HEK293 (cell line): ENCODE measurements at regions not wholly inside any gene's neighbourhood (a gene's known extent, or its start where the extent isn't known, plus 50 kb on each side); places are given as distances from the start of the nearest gene placed in this dataset.

ENCODE experiments used
- CTCF ChIA-PET: fragments of 350-600 bp; formaldehyde crosslinking; extraction: SDS; loops from one replicate; lab custom pipeline; 2021; ENCODE audit warnings: antibody characterized with exemption; lab: Yijun Ruan, JAX
- POLR2A ChIA-PET: fragments of 300-600 bp; formaldehyde crosslinking; extraction: SDS; loops from one replicate; lab custom pipeline; 2020; ENCODE audit warnings: antibody characterized with exemption, inconsistent platforms; lab: Yijun Ruan, JAX
- H3K27ac ChIP-seq: fragments of 200-500 bp; sonication (Bioruptor generic); 2 replicates; pipeline ENCODE4 v1.5.1; 2014; ENCODE audit warnings: low read depth, low read length, control low read depth, inconsistent platforms; ENCODE audit errors: extremely low read depth
- H3K36me3 ChIP-seq, 2 experiments: fragments of 200-500 bp in 1 of 2; sonication (Bioruptor generic) in 1 of 2; 1 replicate in 1 of 2; 2 replicates in 1 of 2; pipeline ENCODE4 v1.5.1; 2014 to 2017; ENCODE audit warnings: inconsistent platforms in 2 of 2, low read length in 2 of 2; ENCODE audit not compliant: control insufficient read depth in 2 of 2, insufficient read depth in 1 of 2
- H3K4me1 ChIP-seq: fragments of 200-500 bp; sonication (Bioruptor generic); 2 replicates; pipeline ENCODE4 v1.5.1; 2014; ENCODE audit warnings: mild to moderate bottlenecking, low read length, inconsistent platforms; ENCODE audit not compliant: control insufficient read depth, insufficient read depth
- H3K4me3 ChIP-seq: 2 replicates; pipeline ENCODE4 v1.5.1; 2011; ENCODE audit warnings: low read depth, mild to moderate bottlenecking, control low read depth, low read length, moderate library complexity
- H3K9me3 ChIP-seq: fragments of 200-500 bp; sonication (Bioruptor generic); 2 replicates; pipeline ENCODE4 v1.5.1; 2014; ENCODE audit warnings: low read depth, low read length, inconsistent platforms; ENCODE audit not compliant: control insufficient read depth, insufficient read depth
- GLI2 ChIP-seq: fragments of 450-650 bp; formaldehyde crosslinking; IDR thresholded peaks from 2 replicates; pipeline ENCODE4; 2017; ENCODE audit warnings: missing biosample characterization, missing genetic modification characterization, low read depth, borderline replicate concordance
- KLF9 ChIP-seq: fragments of 450-650 bp; formaldehyde crosslinking; IDR thresholded peaks from 2 replicates; pipeline ENCODE4 v1.5.1; 2016; ENCODE audit warnings: missing biosample characterization, missing genetic modification characterization, low read depth
- ZNF112 ChIP-seq: fragments of 450-650 bp; formaldehyde crosslinking; IDR thresholded peaks from 2 replicates; pipeline ENCODE4 v1.5.0; 2017; ENCODE audit warnings: missing biosample characterization, missing genetic modification characterization
- ZNF114 ChIP-seq: fragments of 450-650 bp; formaldehyde crosslinking; IDR thresholded peaks from 2 replicates; pipeline ENCODE4 v1.5.0; 2017; ENCODE audit warnings: missing biosample characterization, missing genetic modification characterization
- ZNF274 ChIP-seq, 2 experiments: fragments of 200-500 bp in 1 of 2; fragments of 450-650 bp in 1 of 2; sonication (Bioruptor generic) in 1 of 2; formaldehyde crosslinking in 1 of 2; IDR thresholded peaks; 2 replicates each; pipeline versions ENCODE4 v1.5.1 to v1.6.1; 2014 to 2016; ENCODE audit warnings: borderline replicate concordance in 1 of 2, inconsistent platforms in 1 of 2, low read length in 1 of 2, missing biosample characterization in 1 of 2, missing genetic modification characterization in 1 of 2
- ZNF311 ChIP-seq: fragments of 450-650 bp; formaldehyde crosslinking; IDR thresholded peaks from 2 replicates; pipeline ENCODE4 v1.5.1; 2017; ENCODE audit warnings: missing biosample characterization, missing genetic modification characterization, borderline replicate concordance
- ZNF423 ChIP-seq: fragments of 450-650 bp; formaldehyde crosslinking; IDR thresholded peaks from 2 replicates; pipeline ENCODE4 v1.5.1; 2016; ENCODE audit warnings: missing biosample characterization, missing genetic modification characterization
- ZNF433 ChIP-seq: fragments of 450-650 bp; formaldehyde crosslinking; IDR thresholded peaks from 2 replicates; pipeline ENCODE4 v1.5.1; 2016; ENCODE audit warnings: missing biosample characterization, missing genetic modification characterization, low read depth
- ZNF529 ChIP-seq: fragments of 450-650 bp; formaldehyde crosslinking; IDR thresholded peaks from 2 replicates; pipeline ENCODE4 v1.5.1; 2017; ENCODE audit warnings: missing genetic modification characterization, missing biosample characterization; ENCODE audit not compliant: insufficient replicate concordance
- ZNF792 ChIP-seq: fragments of 450-650 bp; formaldehyde crosslinking; IDR thresholded peaks from 2 replicates; pipeline ENCODE4 v1.5.1; 2016; ENCODE audit warnings: missing biosample characterization, missing genetic modification characterization
- ZNF830 ChIP-seq: fragments of 450-650 bp; IDR thresholded peaks from 2 replicates; pipeline ENCODE4 v1.5.0; 2018; ENCODE audit warnings: missing biosample characterization, missing genetic modification characterization, low read depth, mild to moderate bottlenecking, moderate library complexity
- TF ChIP-seq, protein P1 (sequence below): fragments of 450-650 bp; formaldehyde crosslinking; IDR thresholded peaks from 2 replicates; pipeline ENCODE4 v1.5.1; 2016; ENCODE audit warnings: missing biosample characterization, missing genetic modification characterization
- TF ChIP-seq, protein P2 (sequence below): fragments of 450-650 bp; formaldehyde crosslinking; conservative IDR thresholded peaks from 2 replicates; pipeline ENCODE4 v1.5.1; 2016; ENCODE audit warnings: low read depth, missing biosample characterization, missing genetic modification characterization
- TF ChIP-seq, protein P3 (sequence below): fragments of 450-650 bp; formaldehyde crosslinking; IDR thresholded peaks from 2 replicates; pipeline ENCODE4 v1.5.1; 2016; ENCODE audit warnings: missing biosample characterization, missing genetic modification characterization
- TF ChIP-seq, protein P4 (sequence below): fragments of 450-650 bp; formaldehyde crosslinking; IDR thresholded peaks from 2 replicates; pipeline ENCODE4 v1.5.1; 2017; ENCODE audit warnings: missing biosample characterization, missing genetic modification characterization

GRCh38 chr1:73801912-73802429 lies 396.0 kb downstream of the LRRIQ3 start (continued):
- TF ChIP-seq, protein P1, sequence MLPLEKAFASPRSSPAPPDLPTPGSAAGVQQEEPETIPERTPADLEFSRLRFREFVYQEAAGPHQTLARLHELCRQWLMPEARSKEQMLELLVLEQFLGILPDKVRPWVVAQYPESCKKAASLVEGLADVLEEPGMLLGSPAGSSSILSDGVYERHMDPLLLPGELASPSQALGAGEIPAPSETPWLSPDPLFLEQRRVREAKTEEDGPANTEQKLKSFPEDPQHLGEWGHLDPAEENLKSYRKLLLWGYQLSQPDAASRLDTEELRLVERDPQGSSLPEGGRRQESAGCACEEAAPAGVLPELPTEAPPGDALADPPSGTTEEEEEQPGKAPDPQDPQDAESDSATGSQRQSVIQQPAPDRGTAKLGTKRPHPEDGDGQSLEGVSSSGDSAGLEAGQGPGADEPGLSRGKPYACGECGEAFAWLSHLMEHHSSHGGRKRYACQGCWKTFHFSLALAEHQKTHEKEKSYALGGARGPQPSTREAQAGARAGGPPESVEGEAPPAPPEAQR = no peak
- TF ChIP-seq ZNF830 (no peak), ZNF112 (no peak)

DNA sequence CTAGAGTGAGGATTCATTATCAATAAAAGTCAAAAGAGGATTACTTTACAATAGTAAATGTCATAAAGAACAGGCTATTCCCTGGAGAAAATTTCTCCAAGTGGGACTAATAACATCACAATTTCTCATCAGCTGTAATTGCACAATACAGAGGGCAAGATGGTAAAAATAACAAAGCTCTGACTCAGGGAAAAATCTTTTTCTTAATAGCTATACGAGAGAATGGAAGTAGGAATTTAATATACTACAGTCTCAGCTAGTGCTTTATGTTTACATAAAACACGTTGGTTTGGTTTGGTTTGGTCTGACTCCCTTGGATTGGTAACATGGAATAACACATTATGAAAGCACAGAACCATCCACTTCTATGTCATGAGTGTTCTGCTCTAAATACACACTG lies 397.6 kb downstream of the LRRIQ3 start:
- TF ChIP-seq ZNF529 (tag by site-specific recombination) (no peak), ZNF792 (no peak), ZNF433 (tag by site-specific recombination) (no peak), KLF9 (tag by site-specific recombination) (no peak), ZNF311 (tag by site-specific recombination) (no peak), ZNF114 (tag by site-specific recombination) (no peak), GLI2 (tag by site-specific recombination) (no peak)
- TF ChIP-seq, protein P2, sequence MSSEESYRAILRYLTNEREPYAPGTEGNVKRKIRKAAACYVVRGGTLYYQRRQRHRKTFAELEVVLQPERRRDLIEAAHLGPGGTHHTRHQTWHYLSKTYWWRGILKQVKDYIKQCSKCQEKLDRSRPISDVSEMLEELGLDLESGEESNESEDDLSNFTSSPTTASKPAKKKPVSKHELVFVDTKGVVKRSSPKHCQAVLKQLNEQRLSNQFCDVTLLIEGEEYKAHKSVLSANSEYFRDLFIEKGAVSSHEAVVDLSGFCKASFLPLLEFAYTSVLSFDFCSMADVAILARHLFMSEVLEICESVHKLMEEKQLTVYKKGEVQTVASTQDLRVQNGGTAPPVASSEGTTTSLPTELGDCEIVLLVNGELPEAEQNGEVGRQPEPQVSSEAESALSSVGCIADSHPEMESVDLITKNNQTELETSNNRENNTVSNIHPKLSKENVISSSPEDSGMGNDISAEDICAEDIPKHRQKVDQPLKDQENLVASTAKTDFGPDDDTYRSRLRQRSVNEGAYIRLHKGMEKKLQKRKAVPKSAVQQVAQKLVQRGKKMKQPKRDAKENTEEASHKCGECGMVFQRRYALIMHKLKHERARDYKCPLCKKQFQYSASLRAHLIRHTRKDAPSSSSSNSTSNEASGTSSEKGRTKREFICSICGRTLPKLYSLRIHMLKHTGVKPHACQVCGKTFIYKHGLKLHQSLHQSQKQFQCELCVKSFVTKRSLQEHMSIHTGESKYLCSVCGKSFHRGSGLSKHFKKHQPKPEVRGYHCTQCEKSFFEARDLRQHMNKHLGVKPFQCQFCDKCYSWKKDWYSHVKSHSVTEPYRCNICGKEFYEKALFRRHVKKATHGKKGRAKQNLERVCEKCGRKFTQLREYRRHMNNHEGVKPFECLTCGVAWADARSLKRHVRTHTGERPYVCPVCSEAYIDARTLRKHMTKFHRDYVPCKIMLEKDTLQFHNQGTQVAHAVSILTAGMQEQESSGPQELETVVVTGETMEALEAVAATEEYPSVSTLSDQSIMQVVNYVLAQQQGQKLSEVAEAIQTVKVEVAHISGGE (tag by site-specific recombination) = no peak

GRCh38 chr1:73789965-73790364 lies 408.0 kb downstream of the LRRIQ3 start:
- no peaks in the 10 kb centered on the region for H3K4me1 ChIP-seq
- no peak for TF ChIP-seq ZNF423
- TF ChIP-seq ZNF274 (IDR thresholded peaks at IDR 0.05; ENCODE audit: low read length) = no peak
- TF ChIP-seq ZNF274 (tag by site-specific recombination; IDR thresholded peaks at IDR 0.05; ENCODE audit: borderline replicate concordance) = no peak
- TF ChIP-seq, protein P3, sequence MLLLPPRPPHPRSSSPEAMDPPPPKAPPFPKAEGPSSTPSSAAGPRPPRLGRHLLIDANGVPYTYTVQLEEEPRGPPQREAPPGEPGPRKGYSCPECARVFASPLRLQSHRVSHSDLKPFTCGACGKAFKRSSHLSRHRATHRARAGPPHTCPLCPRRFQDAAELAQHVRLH (tag by site-specific recombination) = no peak
- TF ChIP-seq, protein P4, sequence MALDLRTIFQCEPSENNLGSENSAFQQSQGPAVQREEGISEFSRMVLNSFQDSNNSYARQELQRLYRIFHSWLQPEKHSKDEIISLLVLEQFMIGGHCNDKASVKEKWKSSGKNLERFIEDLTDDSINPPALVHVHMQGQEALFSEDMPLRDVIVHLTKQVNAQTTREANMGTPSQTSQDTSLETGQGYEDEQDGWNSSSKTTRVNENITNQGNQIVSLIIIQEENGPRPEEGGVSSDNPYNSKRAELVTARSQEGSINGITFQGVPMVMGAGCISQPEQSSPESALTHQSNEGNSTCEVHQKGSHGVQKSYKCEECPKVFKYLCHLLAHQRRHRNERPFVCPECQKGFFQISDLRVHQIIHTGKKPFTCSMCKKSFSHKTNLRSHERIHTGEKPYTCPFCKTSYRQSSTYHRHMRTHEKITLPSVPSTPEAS (tag by site-specific recombination) = no peak
- no peak overlapping the region for H3K4me3 ChIP-seq
- ChIA-PET POLR2A (no interaction called here), CTCF (no interaction called here)
- H3K9me3 ChIP-seq = no peaks in the 10 kb centered on the region
- no peaks in the 10 kb centered on the region for H3K36me3 ChIP-seq
- H3K27ac ChIP-seq = no peak overlapping the region

More for the DNA sequence above, 397.6 kb downstream of the LRRIQ3 start:
- ChIA-PET POLR2A (no interaction called here), CTCF (no interaction called here)
- Histone ChIP-seq H3K36me3 (no peaks in the 10 kb centered on the region), H3K27ac (no peak overlapping the region), H3K4me1 (no peaks in the 10 kb centered on the region), H3K9me3 (no peaks in the 10 kb centered on the region), H3K4me3 (no peak overlapping the region)
